Skeletal muscle cell (primary cell): ENCODE measurements at regions not wholly inside any gene's neighbourhood (a gene's known extent, or its start where the extent isn't known, plus 50 kb on each side); places are given as distances from the start of the nearest gene placed in this dataset.
A peak's percentile ranks its signal among the peaks of the same experiment; 100 is the strongest.
"Not testable (repeated sequence)": the region's sequence is repeated elsewhere in the genome, so short reads cannot be mapped to it uniquely, and the experiment has no call there.

Experiments
- DNase-seq: peaks from one replicate; pipeline ENCODE4 v3.0.0-alpha.2; 2010; ENCODE audit warnings: low read depth
- H3K4me3 ChIP-seq: 2 replicates; pipeline ENCODE4 v1.5.1; 2011; ENCODE audit warnings: low read depth, mild to moderate bottlenecking, control low read depth, low read length, moderate library complexity

- H3K4me3 ChIP-seq, DNase-seq: not testable (repeated sequence)
Measured at GRCh38 chr5:158494044-158494443, 605.7 kb downstream of the EBF1 start.

GRCh38 chr5:158492841-158493242, 606.9 kb downstream of the EBF1 start:
- no peak overlapping the region for H3K4me3 ChIP-seq
- peak; percentile 50 for DNase-seq

- no peak overlapping the region for H3K4me3 ChIP-seq
- DNase-seq, result no peak
Measured at GRCh38 chr5:158492136-158492535, 607.6 kb downstream of the EBF1 start.

- DNase-seq, result no peak
Measured at GRCh38 chr5:158487664-158488063, 612.1 kb downstream of the EBF1 start.

GRCh38 chr5:158487156-158487555, 612.6 kb downstream of the EBF1 start:
- H3K4me3 ChIP-seq, result no peak overlapping the region
- DNase-seq, result no peak

More at GRCh38 chr5:158487664-158488063, 612.1 kb downstream of the EBF1 start:
- no peak overlapping the region for H3K4me3 ChIP-seq

- no peak for DNase-seq
- no peak overlapping the region for H3K4me3 ChIP-seq
Measured at GRCh38 chr5:158486566-158486965, 613.1 kb downstream of the EBF1 start.

- H3K4me3 ChIP-seq, result no peak overlapping the region
- no peak for DNase-seq
Measured at GRCh38 chr5:158485604-158486081, 614.1 kb downstream of the EBF1 start.

GRCh38 chr5:158485047-158485446, 614.7 kb downstream of the EBF1 start:
- DNase-seq, result no peak
- H3K4me3 ChIP-seq, result no peak overlapping the region

- H3K4me3 ChIP-seq, result no peak overlapping the region
- no peak for DNase-seq
Measured at GRCh38 chr5:158484150-158484549, 615.6 kb downstream of the EBF1 start.

GRCh38 chr5:158483281-158483860, 616.3 kb downstream of the EBF1 start:
- no peak for DNase-seq
- no peak overlapping the region for H3K4me3 ChIP-seq

GRCh38 chr5:158482125-158482524, 617.6 kb downstream of the EBF1 start:
- H3K4me3 ChIP-seq, result no peak overlapping the region
- no peak for DNase-seq

- no peak for DNase-seq
Measured at GRCh38 chr5:158478139-158478538, 619.2 kb upstream of the CLINT1 start.

GRCh38 chr5:158477214-158477613, 618.3 kb upstream of the CLINT1 start:
- DNase-seq, result no peak
- no peak overlapping the region for H3K4me3 ChIP-seq

More at GRCh38 chr5:158478139-158478538, 619.2 kb upstream of the CLINT1 start:
- H3K4me3 ChIP-seq, result no peak overlapping the region

GRCh38 chr5:158473016-158473635, 614.2 kb upstream of the CLINT1 start:
- DNase-seq, result no peak
- no peak overlapping the region for H3K4me3 ChIP-seq

GRCh38 chr5:158471535-158471924, 612.6 kb upstream of the CLINT1 start:
- no peak overlapping the region for H3K4me3 ChIP-seq
- DNase-seq, result no peak

GRCh38 chr5:158470764-158471534, 612.0 kb upstream of the CLINT1 start:
- H3K4me3 ChIP-seq, result no peak overlapping the region
- no peak for DNase-seq

GRCh38 chr5:158468444-158468843, 609.5 kb upstream of the CLINT1 start:
- no peak for DNase-seq

GRCh38 chr5:158466191-158466590, 607.2 kb upstream of the CLINT1 start:
- no peak overlapping the region for H3K4me3 ChIP-seq
- no peak for DNase-seq

More at GRCh38 chr5:158468444-158468843, 609.5 kb upstream of the CLINT1 start:
- no peak overlapping the region for H3K4me3 ChIP-seq

- H3K4me3 ChIP-seq, result no peak overlapping the region
- DNase-seq, result no peak
Measured at GRCh38 chr5:158465086-158465972, 606.4 kb upstream of the CLINT1 start.

GRCh38 chr5:158464383-158464782, 605.4 kb upstream of the CLINT1 start:
- H3K4me3 ChIP-seq, result no peak overlapping the region
- no peak for DNase-seq
